NCI-H2196 (cell line): ENCODE measurements at regions not wholly inside any gene's neighbourhood (a gene's known extent, or its start where the extent isn't known, plus 50 kb on each side); places are given as distances from the start of the nearest gene placed in this dataset.
"Not testable (repeated sequence)": the region's sequence is repeated elsewhere in the genome, so short reads cannot be mapped to it uniquely, and the experiment has no call there.

Experiments
- DNase-seq: peaks from one replicate; lab custom pipeline; 2025; ENCODE audit not compliant: unreplicated experiment; lab: John Stamatoyannopoulos, UW

DNA sequence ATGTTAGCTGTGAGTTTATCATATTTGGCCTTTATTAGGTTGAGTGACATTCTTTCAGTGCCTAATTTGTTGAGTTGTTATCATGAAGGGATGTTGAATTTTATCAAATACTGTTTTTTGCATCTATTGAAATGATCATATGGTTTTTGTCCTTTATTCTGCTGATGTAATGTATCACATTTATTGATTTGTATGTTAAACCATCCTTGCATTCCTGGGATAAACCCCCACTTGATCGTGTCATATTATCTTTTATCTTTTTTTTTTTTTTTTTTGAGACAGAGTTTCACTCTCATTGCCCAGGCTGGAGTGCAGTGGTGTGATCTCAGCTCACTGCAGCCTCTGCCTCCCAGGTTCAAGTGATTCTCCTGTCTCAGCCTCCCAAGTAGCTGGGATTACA, 51.9 kb upstream of the MFGE8 start:
- not testable (repeated sequence) for DNase-seq

- no peak for DNase-seq
Observed at GRCh38 chr15:88970232-88970631, 57.1 kb upstream of the MFGE8 start.

GRCh38 chr15:88974392-88974791, 61.2 kb upstream of the MFGE8 start:
- DNase-seq, result no peak

- DNase-seq, result no peak
Observed at GRCh38 chr15:88975891-88976290, 62.7 kb upstream of the MFGE8 start.

GRCh38 chr15:88976656-88977055, 63.5 kb upstream of the MFGE8 start:
- DNase-seq, result no peak

GRCh38 chr15:88979674-88980073, 66.5 kb upstream of the MFGE8 start:
- no peak for DNase-seq

GRCh38 chr15:88980498-88980897, 67.3 kb upstream of the MFGE8 start:
- no peak for DNase-seq

- DNase-seq, result no peak
Observed at GRCh38 chr15:88981244-88982215, 68.4 kb upstream of the MFGE8 start.

DNA sequence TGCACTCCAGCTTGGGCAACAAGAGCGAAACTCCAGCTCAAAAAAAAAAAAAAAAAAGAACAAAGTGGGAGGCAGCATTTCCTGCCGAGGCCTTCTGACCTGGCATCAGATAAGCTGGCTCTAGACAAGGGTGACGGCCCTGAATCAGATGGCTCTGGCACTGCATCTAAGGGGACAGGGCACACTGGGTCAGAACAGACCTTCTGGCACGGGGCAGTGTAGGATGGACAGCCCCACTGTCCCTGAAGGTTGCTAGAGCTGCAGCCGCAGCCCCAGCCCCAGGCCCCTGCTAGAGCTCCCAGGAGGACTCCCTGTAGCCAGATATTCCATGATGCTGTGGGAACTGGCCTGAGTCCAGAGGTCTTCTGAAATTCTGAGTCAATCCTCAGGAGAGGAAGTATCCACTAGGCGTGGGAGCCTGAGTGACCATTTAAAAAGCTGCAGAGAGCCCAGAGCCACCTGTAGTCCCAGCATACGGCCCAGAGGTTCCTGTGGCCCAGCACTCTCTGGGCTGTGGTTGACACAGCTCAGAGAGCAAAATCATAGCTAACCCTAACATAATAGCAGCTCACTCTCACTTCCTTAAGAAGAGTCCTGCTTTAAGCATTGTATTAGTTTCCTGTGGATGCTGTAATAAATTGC, 69.2 kb upstream of the MFGE8 start:
- DNase-seq, result no peak

- DNase-seq, result no peak
Observed at GRCh38 chr15:88982946-88983342, 69.8 kb upstream of the MFGE8 start.

DNA sequence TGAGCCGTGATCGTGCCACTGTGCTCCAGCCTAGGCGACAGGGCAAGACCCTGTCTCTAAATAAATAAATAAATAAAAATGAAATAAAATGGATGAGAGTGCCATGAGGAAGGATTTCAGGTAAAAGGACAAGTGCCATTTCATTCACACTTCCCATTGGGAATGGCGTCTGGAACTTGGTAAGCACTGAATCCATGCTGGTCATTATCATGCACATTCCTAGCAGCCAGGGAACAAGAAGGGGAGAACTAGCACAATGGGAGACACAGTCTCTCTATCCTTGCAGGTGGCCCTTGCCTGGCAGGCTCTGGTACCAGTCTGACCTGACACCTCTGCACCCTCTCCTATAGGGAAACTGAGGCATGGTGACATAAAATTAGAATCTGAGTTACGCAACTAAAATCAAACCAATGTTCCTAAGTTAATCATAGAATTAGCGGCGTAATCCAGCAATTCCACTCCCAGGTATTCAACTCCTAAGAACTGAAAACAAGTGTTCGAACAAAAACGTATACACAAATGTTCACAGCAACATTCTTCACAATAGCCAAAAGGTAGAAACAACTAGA, 70.8 kb upstream of the MFGE8 start:
- DNase-seq, result no peak

- no peak for DNase-seq
Observed at GRCh38 chr15:88985547-88986393, 72.6 kb upstream of the MFGE8 start.

- DNase-seq, result no peak
Observed at GRCh38 chr15:88986949-88987590, 73.9 kb upstream of the MFGE8 start.

- no peak for DNase-seq
Observed at GRCh38 chr15:88987591-88987933, 74.4 kb upstream of the MFGE8 start.

DNA sequence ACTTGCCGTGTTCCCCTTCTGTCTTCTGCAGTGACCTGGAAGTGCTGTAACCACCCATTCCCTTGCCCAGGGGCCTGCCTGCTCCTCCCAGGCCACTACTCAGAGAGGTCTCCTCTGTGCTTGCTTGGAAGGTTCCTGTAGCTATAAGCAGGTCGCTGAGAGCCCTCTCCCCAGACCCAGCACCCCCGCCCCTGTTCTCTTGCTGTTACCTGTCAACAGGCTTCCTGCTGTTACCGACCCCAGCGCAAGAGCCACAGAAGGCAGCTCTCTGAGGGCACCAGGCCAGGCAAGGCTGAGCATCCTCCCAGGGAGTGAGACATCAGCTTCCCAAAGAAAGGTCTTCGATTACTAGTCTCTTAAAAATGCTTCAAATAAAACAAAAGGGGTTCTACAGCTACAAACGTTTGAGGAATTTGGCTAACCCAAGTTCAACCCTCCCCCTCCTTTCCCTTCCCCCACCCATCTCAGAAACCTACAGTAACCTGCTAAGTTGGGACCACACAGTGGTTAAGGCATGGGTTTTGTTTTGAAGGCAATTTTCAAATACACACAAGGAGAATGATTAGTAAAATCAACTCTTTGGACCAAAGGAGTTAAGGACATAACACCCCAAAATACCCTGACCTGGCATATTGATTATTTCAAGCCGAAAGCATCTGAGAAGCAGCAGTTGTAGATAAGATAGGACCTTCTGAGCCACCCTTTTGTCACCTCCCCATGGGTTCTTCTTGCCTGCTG, 74.9 kb upstream of the MFGE8 start:
- DNase-seq, result no peak

DNA sequence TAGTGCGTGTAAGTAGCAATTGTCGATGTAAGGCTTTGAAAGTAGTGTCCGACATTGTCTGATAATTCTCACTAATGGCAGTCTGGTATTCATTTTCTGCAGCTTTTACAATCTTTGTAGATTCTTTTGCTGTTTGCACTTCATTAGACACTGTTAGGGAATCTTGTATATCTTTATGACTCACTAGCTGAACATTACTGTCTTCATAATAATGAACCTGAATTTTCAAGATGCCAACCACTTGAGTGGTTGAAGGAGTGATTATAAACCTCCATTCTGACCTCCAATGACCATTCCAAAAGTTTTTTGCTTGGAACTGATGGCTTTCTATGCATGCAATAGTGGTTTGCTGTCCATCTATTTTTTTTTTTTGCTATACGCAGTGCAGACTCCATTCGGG, 76.4 kb upstream of the MFGE8 start:
- DNase-seq, result no peak

DNA sequence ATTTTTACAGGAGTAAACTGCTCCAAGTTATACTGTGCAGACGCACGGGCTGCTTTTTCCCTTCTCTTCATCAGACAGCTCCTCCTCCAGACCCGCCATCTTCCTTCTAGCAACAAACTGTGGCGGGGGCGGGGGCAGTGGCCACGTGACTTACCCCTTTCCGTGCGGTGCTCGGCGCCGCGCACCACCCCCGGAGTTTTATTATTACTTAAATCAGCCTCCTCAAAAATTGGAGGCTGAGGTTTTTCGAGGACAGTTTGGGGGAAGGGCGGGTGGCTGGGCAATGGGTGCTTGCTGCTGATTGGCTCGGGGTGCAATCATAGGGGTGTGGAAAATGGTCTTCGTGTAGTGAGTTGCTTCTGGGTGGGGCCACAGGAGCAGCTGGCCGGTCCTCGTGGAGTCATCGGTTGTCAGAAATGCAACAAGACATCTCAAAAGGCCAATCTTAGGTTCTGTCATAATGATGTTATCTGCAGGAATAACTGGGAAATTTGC, 77.1 kb upstream of the MFGE8 start:
- DNase-seq, result no peak

DNA sequence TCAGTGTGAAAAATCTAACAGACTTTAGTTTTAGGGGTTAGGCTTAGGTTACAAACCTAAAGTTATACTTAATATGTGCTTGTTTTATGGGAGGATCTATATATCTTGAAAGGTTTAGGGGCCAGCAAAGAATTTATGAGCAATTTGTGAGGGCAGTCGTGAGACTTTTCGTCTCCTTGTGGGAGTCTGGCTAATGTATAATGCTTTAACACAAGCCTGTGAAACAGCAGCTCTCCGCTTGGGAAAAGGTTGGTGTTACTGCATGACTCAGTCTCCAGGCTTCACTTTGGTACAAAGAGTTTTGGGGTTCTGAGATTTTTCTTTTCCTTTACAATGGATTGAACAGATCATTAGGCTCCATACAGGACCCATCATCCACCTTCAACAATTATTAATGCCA, 79.0 kb upstream of the MFGE8 start:
- DNase-seq, result no peak

DNA sequence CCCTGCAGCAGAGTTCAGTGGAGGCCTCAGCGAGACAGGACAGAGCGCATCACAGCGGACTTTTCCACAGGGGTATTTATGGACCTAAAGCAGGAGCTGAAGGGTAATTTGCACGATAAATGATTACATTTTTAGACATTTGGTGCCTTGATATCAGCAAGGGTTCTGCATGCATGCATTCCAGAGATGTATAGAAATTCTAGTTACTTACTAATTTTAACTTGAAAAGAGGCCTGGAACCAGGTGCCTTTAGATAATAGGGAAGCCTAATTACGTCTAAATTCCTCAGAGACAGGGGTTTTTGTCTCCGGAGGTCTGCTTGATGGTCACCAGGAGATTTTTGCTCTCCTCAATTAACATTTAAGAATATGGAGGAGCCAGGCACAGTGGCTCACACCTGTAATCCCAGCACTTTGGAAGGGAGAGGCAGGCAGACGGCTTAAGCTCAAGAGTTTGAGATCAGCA, 79.8 kb upstream of the MFGE8 start:
- DNase-seq, result no peak

- no peak for DNase-seq
Observed at GRCh38 chr15:88993662-88994061, 80.5 kb upstream of the MFGE8 start.
